Stimulated activated CD8-positive, alpha-beta memory T cell treated with anti-CD3 and anti-CD28 coated beads, Interleukin-7, amount 100 ng/mL, for 48 hours (primary cell): ENCODE measurements at regions not wholly inside any gene's neighbourhood (a gene's known extent, or its start where the extent isn't known, plus 50 kb on each side); places are given as distances from the start of the nearest gene placed in this dataset.

ENCODE experiments used
- DNase-seq, 2 donors: peaks; one replicate each; pipeline ENCODE4 v3.0.0-alpha.2; 2020; ENCODE audit warnings: low read depth in 1 of 2; ENCODE audit errors: extremely low read depth in 1 of 2

GRCh38 chr11:115572551-115572950, 68.3 kb upstream of the CADM1 start:
- no peak for DNase-seq

- DNase-seq = no peak
Measured at GRCh38 chr11:115566180-115566764, 62.1 kb upstream of the CADM1 start.

GRCh38 chr11:115564851-115565250, 60.6 kb upstream of the CADM1 start:
- no peak for DNase-seq

DNA sequence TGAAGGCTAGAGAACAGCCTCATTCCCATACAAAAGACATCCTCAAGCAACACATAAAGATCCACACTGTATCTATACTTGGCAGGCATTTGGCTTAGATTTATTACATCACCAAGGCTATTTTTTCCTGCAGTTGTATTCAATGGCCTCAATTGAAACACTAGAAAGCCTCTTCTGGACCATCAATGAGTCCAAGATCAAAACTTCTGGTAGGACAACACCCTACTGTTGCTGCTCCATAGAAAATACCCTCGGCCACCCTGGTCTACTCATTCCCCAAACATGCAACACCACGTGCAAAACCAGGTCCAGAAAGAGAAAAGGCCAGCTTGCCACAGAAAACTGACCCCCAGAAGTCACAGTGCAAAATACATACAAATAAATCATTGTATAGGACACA, 56.9 kb upstream of the CADM1 start:
- no peak for DNase-seq

GRCh38 chr11:115558635-115559034, 54.4 kb upstream of the CADM1 start:
- DNase-seq = no peak

GRCh38 chr11:115557681-115558080, 53.5 kb upstream of the CADM1 start:
- DNase-seq = no peak

DNA sequence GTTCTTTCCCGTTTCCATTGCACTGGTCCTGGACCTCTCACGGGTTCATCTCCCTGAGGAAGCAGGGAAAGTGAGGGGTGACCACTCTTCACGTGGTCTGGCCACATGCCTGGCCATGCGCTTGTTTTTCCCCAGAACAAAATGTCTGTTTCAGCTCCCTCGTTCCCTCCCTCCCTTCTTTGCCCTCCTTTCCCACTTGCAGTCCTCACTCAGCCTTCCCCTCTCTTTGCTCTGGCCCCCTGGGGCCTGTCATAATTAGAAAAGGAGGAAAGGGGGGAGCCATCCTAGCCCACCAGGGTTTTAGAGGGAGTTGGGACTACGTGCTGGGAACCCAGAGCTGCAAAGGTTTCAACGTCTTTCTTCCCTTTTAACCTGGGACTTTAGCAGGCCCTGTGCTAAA, 52.8 kb upstream of the CADM1 start:
- no peak for DNase-seq

- no peak for DNase-seq
Measured at GRCh38 chr11:115555336-115556090, 51.3 kb upstream of the CADM1 start.
